GM12891 (cell line): ENCODE measurements at regions not wholly inside any gene's neighbourhood (a gene's known extent, or its start where the extent isn't known, plus 50 kb on each side); places are given as distances from the start of the nearest gene placed in this dataset.

Experiments
- DNase-seq: peaks from one replicate; pipeline ENCODE4 v3.0.0; 2011; ENCODE audit warnings: low spot score; ENCODE audit not compliant: insufficient read length
- FAIRE-seq: peaks from 2 replicates; lab custom pipeline; 2011; peaks lifted over from hg19 to GRCh38; lab: Jason Lieb, UNC
- PAX5 ChIP-seq: IDR thresholded peaks from 2 replicates; pipeline ENCODE4 v1.6.1; 2011; ENCODE audit warnings: low read length, moderate library complexity, mild to moderate bottlenecking; ENCODE audit not compliant: insufficient read depth, severe bottlenecking
- POLR2A ChIP-seq: IDR thresholded peaks from 2 replicates; pipeline ENCODE4 v1.6.1; 2011; ENCODE audit warnings: low read depth, low read length, control low read depth
- POLR2AphosphoS5 ChIP-seq: IDR thresholded peaks from 2 replicates; pipeline ENCODE4 v1.6.1; 2011; ENCODE audit warnings: low read depth, low read length, control low read depth
- POU2F2 ChIP-seq: IDR thresholded peaks from 2 replicates; pipeline ENCODE4 v1.6.1; 2011; ENCODE audit warnings: low read depth, mild to moderate bottlenecking, control low read depth, low read length, moderate library complexity
- SPI1 ChIP-seq: IDR thresholded peaks from 2 replicates; pipeline ENCODE4 v1.6.1; 2011; ENCODE audit warnings: low read depth, low read length, control low read depth
- TAF1 ChIP-seq: IDR thresholded peaks from 2 replicates; pipeline ENCODE4 v1.6.1; 2011; ENCODE audit warnings: low read depth, low read length, control low read depth

DNA sequence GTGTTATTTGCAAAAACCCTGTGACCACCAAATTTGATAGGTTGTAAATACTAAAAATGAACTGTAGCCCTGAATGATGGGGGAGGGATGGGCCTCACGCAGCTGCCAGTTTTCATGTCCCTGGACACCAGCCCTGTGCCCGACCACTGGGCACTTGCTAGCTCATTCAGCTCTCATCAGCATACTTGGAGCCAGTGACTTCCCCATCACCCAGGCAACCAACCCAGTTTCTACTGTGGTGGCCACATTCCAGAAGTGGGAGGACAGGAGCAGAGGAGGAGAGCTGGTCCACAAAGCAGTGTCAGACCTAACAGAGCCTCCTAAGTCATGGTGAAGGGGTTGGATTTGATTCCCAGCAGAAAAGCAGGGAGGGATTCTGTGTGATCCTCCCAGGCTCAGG lies 128.2 kb downstream of the CPEB2 start:
- TF ChIP-seq TAF1 = no peak
- TF ChIP-seq SPI1 = no peak
- no peak for TF ChIP-seq POU2F2
- TF ChIP-seq POLR2A = no peak
- no peak for TF ChIP-seq POLR2AphosphoS5
- TF ChIP-seq PAX5 = no peak
- DNase-seq (no peak), FAIRE-seq (no peak)

DNA sequence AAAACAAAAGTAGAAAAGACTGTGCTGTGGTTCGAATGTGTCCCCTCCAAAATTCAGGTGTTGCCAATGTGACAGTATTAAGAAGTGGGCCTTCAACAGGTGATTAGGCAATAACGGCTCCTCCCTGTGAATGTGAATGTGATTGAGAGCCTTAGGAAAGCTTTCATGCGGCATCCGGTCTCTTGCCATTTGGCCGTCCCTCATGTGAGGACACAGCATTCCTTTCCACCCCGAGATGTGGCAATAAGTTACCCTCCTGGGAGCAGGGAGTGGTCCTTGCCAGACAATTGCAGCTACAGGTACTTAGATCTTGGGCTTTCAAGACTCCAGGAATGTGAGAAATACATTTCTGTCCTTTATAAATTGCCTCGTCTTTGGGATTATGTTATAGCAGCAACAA lies 129.3 kb downstream of the CPEB2 start:
- DNase-seq (no peak), FAIRE-seq (no peak)
- TF ChIP-seq TAF1 (no peak), POLR2A (no peak), POLR2AphosphoS5 (no peak), SPI1 (no peak), POU2F2 (no peak), PAX5 (no peak)

DNA sequence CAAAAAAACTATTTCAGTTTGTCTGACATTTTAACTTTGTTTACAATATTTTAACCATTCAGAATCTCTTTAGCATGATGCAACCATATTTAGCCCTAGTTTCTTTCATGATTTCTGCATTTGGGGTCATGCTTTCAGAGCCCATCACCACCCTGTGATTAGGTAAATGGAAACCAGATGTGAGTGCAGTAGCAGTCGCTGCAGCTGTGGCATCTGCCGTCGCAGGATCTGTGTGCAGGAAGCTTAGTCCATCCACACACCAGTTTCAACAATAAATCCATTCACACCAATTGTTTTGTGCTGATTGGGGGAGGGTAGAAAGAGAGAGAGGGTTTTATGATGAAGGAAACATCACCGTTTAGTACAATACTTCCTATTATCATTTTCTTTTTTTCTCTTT lies 130.5 kb downstream of the CPEB2 start:
- TF ChIP-seq SPI1 = no peak
- no peak for TF ChIP-seq POLR2AphosphoS5
- no peak for TF ChIP-seq POU2F2
- TF ChIP-seq POLR2A = no peak
- no peak for TF ChIP-seq TAF1
- TF ChIP-seq PAX5 = no peak
- no peak for FAIRE-seq
- no peak for DNase-seq

DNA sequence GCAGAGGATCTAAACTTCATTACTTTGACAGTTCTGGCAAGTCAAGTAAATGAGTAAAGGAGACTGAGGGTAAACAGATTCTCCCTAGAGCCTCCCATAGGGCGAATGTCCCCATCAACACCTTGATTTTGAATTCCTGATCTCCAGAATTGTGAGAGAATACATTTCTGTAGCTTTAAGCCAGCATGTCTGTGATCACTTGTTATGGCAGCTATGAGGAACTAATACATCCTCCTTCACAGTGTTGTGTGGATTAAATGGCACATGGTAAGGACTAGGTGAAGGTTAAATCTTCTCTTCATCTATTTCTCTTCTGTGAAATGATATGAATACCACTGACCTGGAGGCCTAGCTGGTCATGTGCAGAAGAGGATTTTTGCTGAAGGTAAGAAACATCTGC lies 137.3 kb downstream of the CPEB2 start:
- DNase-seq (no peak), FAIRE-seq (no peak)
- TF ChIP-seq POU2F2 = no peak
- no peak for TF ChIP-seq POLR2AphosphoS5
- no peak for TF ChIP-seq TAF1
- no peak for TF ChIP-seq PAX5
- no peak for TF ChIP-seq POLR2A
- TF ChIP-seq SPI1 = no peak

DNA sequence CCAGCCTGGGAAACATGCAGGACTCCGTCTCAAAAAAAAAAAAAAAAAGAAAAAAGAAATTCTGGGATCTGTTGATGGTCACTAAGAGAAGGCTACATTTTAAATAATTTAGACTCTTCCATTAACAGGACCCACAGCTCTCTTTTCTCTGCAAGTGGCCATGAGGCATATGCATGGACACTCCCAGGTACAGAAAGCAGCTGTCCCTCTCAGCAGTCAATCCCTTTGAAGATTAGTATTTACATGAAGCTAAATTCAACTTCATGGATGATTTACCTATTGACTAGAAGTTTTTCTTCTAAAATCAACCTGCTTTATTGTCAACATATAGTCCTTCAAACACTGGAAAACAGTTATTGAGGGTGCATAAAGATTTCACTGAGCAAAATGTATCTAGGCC lies 139.9 kb downstream of the CPEB2 start:
- TF ChIP-seq POLR2A = no peak
- TF ChIP-seq POU2F2 = no peak
- TF ChIP-seq POLR2AphosphoS5 = no peak
- TF ChIP-seq PAX5 = no peak
- TF ChIP-seq TAF1 = no peak
- TF ChIP-seq SPI1 = no peak
- DNase-seq (no peak), FAIRE-seq (no peak)

DNA sequence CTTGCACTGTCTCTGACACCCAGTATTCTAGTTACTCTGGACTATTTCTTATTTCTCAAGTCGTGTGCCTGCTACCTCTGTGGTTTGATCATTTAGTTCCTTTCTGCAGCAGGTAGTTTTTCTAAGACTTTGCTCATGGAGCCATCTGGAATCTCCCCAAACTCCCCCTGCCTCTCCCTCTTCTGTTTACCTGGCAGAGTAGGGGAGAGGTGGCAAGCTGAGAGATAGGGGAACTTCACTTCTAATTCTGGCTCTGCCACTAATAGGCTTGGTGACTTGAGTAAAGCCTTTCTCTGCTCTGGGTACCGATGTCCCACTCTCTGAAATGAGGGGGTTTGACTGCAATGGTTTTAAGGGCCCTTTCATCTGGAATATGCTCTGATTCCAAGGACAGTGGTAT lies 141.3 kb downstream of the CPEB2 start:
- TF ChIP-seq POLR2AphosphoS5 (no peak), TAF1 (no peak), PAX5 (no peak), POU2F2 (no peak), POLR2A (no peak), SPI1 (no peak)
- FAIRE-seq (no peak), DNase-seq (no peak)

DNA sequence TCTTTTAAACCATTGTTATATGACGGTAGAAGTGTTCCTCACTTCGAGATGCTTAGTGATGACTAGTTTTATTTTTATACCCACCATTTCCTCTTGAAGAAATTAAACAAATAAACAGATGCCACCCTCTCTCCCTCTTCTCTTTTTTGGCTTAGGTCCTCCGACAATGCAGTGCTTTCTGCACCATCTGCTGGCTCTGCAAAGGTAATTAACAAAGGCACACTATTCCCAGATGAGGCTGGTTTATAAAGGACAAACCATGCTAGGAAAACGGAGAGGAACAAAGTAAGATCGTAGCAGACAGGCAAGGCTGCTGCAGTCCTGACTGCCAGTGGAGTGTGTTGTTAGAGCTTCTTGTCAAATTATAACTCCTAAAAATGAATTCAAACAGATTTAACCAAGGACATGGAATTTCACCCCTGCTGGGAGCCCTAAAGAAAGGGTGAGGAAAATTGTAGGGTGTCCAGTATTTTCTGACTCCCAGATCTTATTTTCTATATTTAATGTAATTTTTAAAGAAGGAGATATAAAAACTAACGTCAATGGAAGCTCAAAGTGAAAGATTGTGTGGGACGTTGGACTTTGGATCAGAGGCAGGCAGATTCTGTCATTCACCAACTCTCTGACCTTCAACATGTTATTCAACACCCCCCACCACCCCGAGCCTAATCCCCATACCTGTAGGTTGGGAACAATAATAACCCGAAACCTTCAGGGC lies 142.1 kb downstream of the CPEB2 start:
- no peak for FAIRE-seq
- DNase-seq = no peak
- TF ChIP-seq POLR2A (no peak), POLR2AphosphoS5 (no peak), TAF1 (no peak), SPI1 (no peak), PAX5 (no peak), POU2F2 (no peak)

DNA sequence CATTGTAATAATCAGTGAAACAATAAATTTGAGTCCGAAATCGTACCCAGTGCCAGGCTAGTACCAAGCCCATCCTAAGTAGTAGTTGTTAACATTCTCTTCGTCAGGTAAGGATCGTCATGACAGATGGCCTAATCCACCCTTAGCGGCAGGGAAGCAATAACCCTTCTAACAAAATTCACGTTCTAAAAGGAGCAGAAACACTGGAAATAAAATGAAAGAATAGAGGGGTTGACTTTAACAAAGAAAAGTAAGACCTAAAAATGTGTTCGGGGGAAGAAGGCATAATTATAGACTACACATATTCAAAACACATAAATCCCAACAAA lies 142.7 kb downstream of the CPEB2 start:
- DNase-seq = no peak
- FAIRE-seq = no peak
- TF ChIP-seq PAX5 (no peak), TAF1 (no peak), POLR2A (no peak), POLR2AphosphoS5 (no peak)

DNA sequence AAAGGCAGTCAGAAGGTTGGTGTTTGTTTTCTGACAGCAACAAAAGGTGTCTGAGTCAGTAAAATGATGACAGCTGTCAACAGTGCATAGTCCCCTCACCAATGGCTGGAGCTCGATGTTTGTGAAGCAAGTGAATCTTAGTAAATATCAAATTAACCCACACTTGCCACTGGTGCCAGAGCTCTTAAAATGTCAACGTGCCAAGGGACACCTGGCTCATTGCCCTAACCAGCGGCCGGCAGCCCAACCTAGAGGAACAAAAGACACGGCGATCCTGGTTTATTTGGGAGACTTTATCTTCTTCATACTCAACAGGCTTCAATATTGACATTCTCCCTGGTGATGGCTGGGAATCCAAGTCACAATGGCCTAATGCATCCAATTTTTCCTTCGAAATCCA lies 143.4 kb downstream of the CPEB2 start:
- FAIRE-seq (no peak), DNase-seq (no peak)
- TF ChIP-seq POU2F2 = no peak
- TF ChIP-seq POLR2A = no peak
- no peak for TF ChIP-seq SPI1
- no peak for TF ChIP-seq TAF1
- no peak for TF ChIP-seq PAX5
- no peak for TF ChIP-seq POLR2AphosphoS5

DNA sequence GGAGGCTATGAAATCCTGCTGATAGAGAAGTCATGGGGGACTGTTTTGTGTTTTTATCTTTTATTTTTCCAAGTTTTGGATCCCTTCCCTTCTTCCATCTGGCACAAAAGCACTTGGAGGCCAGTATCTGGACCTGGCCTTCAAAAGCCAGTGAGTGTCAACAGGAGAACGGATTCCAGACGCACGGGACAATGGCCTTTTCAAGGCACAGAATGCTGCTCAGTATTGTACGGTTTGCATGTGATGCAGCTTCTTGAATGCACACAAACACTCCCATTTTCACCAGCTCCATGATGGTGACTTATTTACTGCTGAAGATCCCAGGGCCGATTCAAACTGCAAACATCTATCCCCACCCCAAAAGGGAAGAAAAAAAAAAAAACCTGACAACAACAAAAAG lies 145.4 kb downstream of the CPEB2 start:
- no peak for FAIRE-seq
- no peak for DNase-seq
- TF ChIP-seq POLR2AphosphoS5 = no peak
- TF ChIP-seq SPI1 = no peak
- no peak for TF ChIP-seq POLR2A
- TF ChIP-seq POU2F2 = no peak
- no peak for TF ChIP-seq TAF1
- TF ChIP-seq PAX5 = no peak
